ENCODE measurements at regions not wholly inside any gene's neighbourhood (a gene's known extent, or its start where the extent isn't known, plus 50 kb on each side); places are given as distances from the start of the nearest gene placed in this dataset.

DNA sequence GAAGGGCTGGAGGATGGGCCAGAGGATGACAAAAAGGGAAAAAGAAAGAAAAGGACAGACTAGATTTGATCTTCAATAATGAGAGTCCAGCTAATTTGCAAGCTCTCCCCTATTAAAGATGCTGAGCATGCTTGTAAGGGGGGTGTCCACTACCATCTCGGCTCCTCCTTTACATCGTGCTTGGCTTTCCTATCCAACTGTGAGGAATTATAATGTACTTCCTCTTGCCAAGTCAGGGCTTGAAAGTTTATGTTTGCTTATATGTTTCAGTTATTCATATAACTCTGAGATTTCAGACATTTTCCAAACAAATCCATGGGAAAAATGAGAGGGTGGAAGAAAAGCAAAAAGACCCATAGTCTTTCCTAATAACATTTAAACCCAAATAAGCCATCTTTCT, 387.1 kb downstream of the METTL15 start:
- no peaks in the 10 kb centered on the region for H3K79me2 ChIP-seq (ENCODE audit: insufficient read depth, low read length)
- no peak overlapping the region for H3K4me2 ChIP-seq (ENCODE audit: low read depth, low read length, poor library complexity, severe bottlenecking)
- no peaks in the 10 kb centered on the region for H3K4me1 ChIP-seq (ENCODE audit: insufficient read depth, low read length, poor library complexity, severe bottlenecking)
- H3K9me2 ChIP-seq (replicated peaks; ENCODE audit: low read depth, low read length), result no peaks in the 10 kb centered on the region
- TF ChIP-seq EZH2phosphoT487 (IDR thresholded peaks at IDR 0.05; ENCODE audit: borderline replicate concordance), result no peak
- no peak for TF ChIP-seq CTCF (conservative IDR thresholded peaks at IDR 0.05; ENCODE audit: low read length)
- no peaks in the 10 kb centered on the region for H4K20me1 ChIP-seq (ENCODE audit: insufficient read depth, low read length, poor library complexity, severe bottlenecking)
- H3F3A ChIP-seq (ENCODE audit: low read depth), result no peaks in the 10 kb centered on the region
- H3K9ac ChIP-seq (ENCODE audit: low read depth, low read length, poor library complexity, severe bottlenecking), result no peak overlapping the region
- H3K27me3 ChIP-seq (ENCODE audit: insufficient read depth, low read length, poor library complexity, severe bottlenecking), result no peaks in the 10 kb centered on the region
- H3K36me3 ChIP-seq (ENCODE audit: insufficient read depth, low read length), result no peaks in the 10 kb centered on the region
- H3K9me3 ChIP-seq (ENCODE audit: insufficient read depth, low read depth, low read length), result no peaks in the 10 kb centered on the region
- H3K4me3 ChIP-seq (ENCODE audit: low read length, poor library complexity, severe bottlenecking), result no peak overlapping the region
- H2AFZ ChIP-seq (ENCODE audit: low read length), result no peak overlapping the region

GRCh38 chr11:28491431-28491830, 383.2 kb downstream of the METTL15 start:
- no peaks in the 10 kb centered on the region for H3K9me2 ChIP-seq (replicated peaks; ENCODE audit: low read depth, low read length)
- H3K9me3 ChIP-seq (ENCODE audit: insufficient read depth, low read depth, low read length), result no peaks in the 10 kb centered on the region
- no peaks in the 10 kb centered on the region for H3K36me3 ChIP-seq (ENCODE audit: insufficient read depth, low read length)
- no peak overlapping the region for H3K9ac ChIP-seq (ENCODE audit: low read depth, low read length, poor library complexity, severe bottlenecking)
- H3K79me2 ChIP-seq (ENCODE audit: insufficient read depth, low read length), result no peaks in the 10 kb centered on the region
- no peak overlapping the region for H2AFZ ChIP-seq (ENCODE audit: low read length)
- TF ChIP-seq CTCF (conservative IDR thresholded peaks at IDR 0.05; ENCODE audit: low read length), result no peak
- TF ChIP-seq EZH2phosphoT487 (IDR thresholded peaks at IDR 0.05; ENCODE audit: borderline replicate concordance), result no peak
- H3K27me3 ChIP-seq (ENCODE audit: insufficient read depth, low read length, poor library complexity, severe bottlenecking), result no peaks in the 10 kb centered on the region
- H3K4me3 ChIP-seq (ENCODE audit: low read length, poor library complexity, severe bottlenecking), result no peak overlapping the region
- no peaks in the 10 kb centered on the region for H4K20me1 ChIP-seq (ENCODE audit: insufficient read depth, low read length, poor library complexity, severe bottlenecking)
- no peaks in the 10 kb centered on the region for H3F3A ChIP-seq (ENCODE audit: low read depth)
- H3K4me1 ChIP-seq (ENCODE audit: insufficient read depth, low read length, poor library complexity, severe bottlenecking), result no peaks in the 10 kb centered on the region
- H3K4me2 ChIP-seq (ENCODE audit: low read depth, low read length, poor library complexity, severe bottlenecking), result no peak overlapping the region

GRCh38 chr11:28490773-28491382, 382.7 kb downstream of the METTL15 start:
- H3K4me2 ChIP-seq (ENCODE audit: low read depth, low read length, poor library complexity, severe bottlenecking), result no peak overlapping the region
- no peaks in the 10 kb centered on the region for H3K79me2 ChIP-seq (ENCODE audit: insufficient read depth, low read length)
- H2AFZ ChIP-seq (ENCODE audit: low read length), result no peak overlapping the region
- H3K4me3 ChIP-seq (ENCODE audit: low read length, poor library complexity, severe bottlenecking), result no peak overlapping the region
- H3K9me2 ChIP-seq (replicated peaks; ENCODE audit: low read depth, low read length), result no peaks in the 10 kb centered on the region
- no peaks in the 10 kb centered on the region for H3F3A ChIP-seq (ENCODE audit: low read depth)
- no peaks in the 10 kb centered on the region for H3K4me1 ChIP-seq (ENCODE audit: insufficient read depth, low read length, poor library complexity, severe bottlenecking)
- H4K20me1 ChIP-seq (ENCODE audit: insufficient read depth, low read length, poor library complexity, severe bottlenecking), result no peaks in the 10 kb centered on the region
- H3K9me3 ChIP-seq (ENCODE audit: insufficient read depth, low read depth, low read length), result no peaks in the 10 kb centered on the region
- H3K9ac ChIP-seq (ENCODE audit: low read depth, low read length, poor library complexity, severe bottlenecking), result no peak overlapping the region
- TF ChIP-seq EZH2phosphoT487 (IDR thresholded peaks at IDR 0.05; ENCODE audit: borderline replicate concordance), result no peak
- TF ChIP-seq CTCF (conservative IDR thresholded peaks at IDR 0.05; ENCODE audit: low read length), result no peak
- H3K27me3 ChIP-seq (ENCODE audit: insufficient read depth, low read length, poor library complexity, severe bottlenecking), result no peaks in the 10 kb centered on the region
- no peaks in the 10 kb centered on the region for H3K36me3 ChIP-seq (ENCODE audit: insufficient read depth, low read length)

All from Loucy (cell line).